Right ventricle myocardium inferior (tissue), 1 donor: ENCODE measurements at regions not wholly inside any gene's neighbourhood (a gene's known extent, or its start where the extent isn't known, plus 50 kb on each side); places are given as distances from the start of the nearest gene placed in this dataset.
"Not testable (repeated sequence)": the region's sequence is repeated elsewhere in the genome, so short reads cannot be mapped to it uniquely, and the experiment has no call there.

Experiments used
- ATAC-seq: fragments of 200-7000 bp; cut with Tn5 transposase; one replicate; pipeline ENCODE4 v1.9.1; 2020; ENCODE audit warnings: mild to moderate bottlenecking, moderate library complexity
- DNase-seq: peaks from one replicate; pipeline ENCODE4 v3.0.0; 2021; ENCODE audit errors: missing footprints
- intact Hi-C: fragments of 100-400 bp; cut with DNase I; formaldehyde crosslinking; loops from one replicate; pipeline ENCODE4 v1.11.0; 2022
- donor health status: DM: no; HTN: yes; CAD: no; lungs with severe emphysema.

- no peak for ATAC-seq
- intact Hi-C loops: no loop called here
These were observed 83.7 kb upstream of the ZNF469 start for GRCh38 chr16:88298833-88299745.

DNA sequence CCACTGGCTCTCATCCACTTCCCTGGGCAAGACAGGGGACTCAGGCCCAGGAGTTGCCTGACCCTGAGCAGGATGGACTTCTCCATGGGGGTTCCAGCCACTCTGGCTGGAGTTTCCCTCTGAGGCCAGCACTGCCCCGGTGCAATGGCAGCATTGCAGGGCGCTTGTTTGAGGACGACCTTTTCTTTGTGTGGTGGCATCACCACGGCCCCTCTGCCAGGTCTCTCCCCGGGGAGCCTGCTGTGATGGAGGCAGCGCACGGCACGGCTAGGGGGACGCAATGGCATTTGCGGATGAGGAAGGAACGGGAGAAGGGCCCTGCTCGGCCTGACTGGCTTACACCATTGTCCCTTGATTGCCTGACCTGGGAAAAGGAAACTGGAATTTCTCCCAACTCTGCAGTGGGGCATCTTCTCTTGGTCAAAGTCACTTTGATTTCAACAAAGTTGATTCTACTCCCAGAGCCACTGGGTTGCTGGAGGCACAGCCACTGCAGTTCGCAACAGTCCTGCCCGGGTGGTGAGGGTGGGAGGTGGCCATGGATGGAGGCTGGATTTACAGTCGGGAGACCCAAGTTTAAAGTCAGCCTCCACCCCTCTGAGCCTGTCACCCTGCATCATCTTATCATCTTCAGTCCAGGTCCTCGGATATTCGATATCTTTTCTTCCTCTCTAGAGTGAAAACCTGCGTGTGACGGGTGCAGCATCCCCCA lies 82.9 kb upstream of the ZNF469 start:
- DNase-seq: peak; percentile 49
- ATAC-seq: no peak
- intact Hi-C loops: no loop called here

More at GRCh38 chr16:88298833-88299745, 83.7 kb upstream of the ZNF469 start:
- DNase-seq: peak; percentile 44

- DNase-seq (peak; percentile 23), ATAC-seq (no peak)
- intact Hi-C loops: no loop called here
These were observed 82.3 kb upstream of the ZNF469 start for GRCh38 chr16:88300463-88300835.

DNA sequence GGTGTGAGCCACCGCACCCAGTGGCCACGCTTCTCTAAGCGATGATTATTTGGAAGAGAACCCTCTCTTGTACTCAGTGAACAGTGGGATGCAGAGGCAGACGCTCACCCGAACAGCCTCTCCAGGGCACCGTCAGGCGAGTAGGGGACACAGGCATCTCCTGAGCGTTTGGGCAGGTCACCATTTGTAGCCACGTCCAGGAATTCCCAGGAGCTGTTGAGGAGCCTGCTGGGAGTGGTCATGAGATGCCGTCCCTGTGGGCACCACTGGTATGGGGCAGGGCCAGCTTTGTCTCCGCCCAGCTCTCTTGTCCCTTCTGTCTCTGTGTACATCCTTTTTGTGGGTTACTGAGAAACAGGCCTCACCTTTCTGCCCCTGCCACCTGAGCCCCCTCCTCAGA lies 81.3 kb upstream of the ZNF469 start:
- intact Hi-C loops: no loop called here
- ATAC-seq (no peak), DNase-seq (peak; percentile 15)

DNA sequence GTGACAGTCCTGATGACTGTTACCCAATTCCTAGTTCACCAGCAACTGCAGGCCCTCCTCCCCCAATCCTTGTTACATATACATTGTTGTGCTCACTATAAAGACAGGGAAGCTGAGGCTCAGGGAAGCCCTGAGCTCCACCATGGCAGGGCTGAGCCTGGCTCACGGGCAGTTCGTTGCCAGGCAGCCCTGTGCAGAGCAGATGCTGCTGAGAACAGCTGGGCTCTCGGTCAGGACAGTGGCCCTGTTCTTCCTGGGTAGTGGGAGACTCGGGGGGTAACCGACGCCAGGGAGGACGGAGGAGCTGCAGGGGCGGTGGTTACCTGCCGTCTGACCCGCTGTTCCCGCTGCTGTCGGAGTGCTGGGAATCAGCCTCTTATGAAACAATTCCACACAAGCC lies 80.9 kb upstream of the ZNF469 start:
- DNase-seq (peak; percentile 0), ATAC-seq (no peak)
- intact Hi-C loops: no loop called here

DNA sequence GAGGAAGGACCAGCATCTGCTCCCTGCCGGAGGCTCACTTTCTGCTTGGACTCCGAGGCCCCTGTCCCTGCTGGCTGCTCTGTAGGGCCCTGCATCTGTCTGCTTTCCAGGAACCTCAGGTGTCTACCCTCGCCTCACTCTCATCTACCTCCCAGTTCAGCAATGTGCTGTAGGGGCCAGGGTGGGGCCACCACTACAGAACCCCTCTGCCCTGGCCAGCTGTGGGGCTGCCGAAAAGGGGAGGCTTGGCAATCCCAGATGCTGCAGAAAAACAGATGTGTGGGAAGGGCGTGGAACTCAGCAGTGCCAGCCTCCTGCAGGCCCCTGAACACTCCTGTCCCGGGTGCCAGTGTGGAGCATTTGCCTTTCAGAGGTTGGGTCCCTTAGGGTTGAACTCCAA lies 80.1 kb upstream of the ZNF469 start:
- ATAC-seq: no peak
- no peak for DNase-seq
- intact Hi-C loops: no loop called here

GRCh38 chr16:88303405-88303804 lies 79.4 kb upstream of the ZNF469 start:
- intact Hi-C loops: no loop called here
- ATAC-seq (no peak), DNase-seq (peak; percentile 11)

DNA sequence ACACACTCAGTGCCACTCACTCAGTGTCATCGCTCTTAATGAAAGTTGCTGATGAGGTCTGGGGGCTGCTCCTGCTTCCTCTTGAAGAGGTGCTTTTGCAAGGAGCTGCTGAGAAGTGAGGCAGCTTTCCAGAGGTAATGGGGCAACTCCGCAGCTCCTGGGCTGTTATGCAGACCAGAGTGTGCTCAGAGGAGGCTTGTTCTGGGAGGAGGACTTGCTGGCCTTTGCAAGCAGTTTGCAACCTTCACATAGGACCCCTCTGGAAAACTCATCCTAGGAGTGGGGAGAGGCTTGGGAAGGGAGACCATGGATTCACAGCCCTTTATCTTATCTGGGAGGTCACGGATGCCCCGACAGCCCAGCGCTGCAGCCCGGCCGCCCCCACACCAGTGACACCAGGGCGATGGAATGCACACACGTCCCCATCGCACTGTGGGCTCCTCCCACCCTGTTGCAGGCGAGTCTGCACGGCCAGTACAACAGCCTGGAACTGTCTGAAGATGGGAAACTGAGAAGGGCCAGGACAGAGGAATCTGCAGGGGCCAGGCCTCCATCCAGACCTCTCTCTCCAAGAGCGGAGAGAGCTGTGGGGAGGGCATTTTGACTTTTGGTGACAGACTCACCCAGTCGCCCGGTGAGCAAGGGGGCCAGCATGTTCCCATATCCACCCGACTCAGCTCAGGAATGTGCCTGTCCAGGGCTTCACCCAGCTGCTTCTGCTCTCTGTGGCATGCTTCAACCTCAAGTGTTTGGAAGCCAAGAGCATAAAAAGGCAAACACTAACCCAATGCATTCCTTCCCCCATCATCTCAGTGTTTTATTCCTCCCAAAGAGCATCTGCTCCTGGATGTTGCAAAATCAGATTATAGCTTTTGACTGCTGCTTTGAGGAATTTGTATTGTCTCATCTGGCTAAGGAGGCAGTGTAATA lies 78.6 kb upstream of the ZNF469 start:
- DNase-seq (peak; percentile 54), ATAC-seq (no peak)
- intact Hi-C loops: no loop called here

- ATAC-seq: no peak
- intact Hi-C loops: no loop called here
- DNase-seq: peak; percentile 42
These were observed 77.6 kb upstream of the ZNF469 start for GRCh38 chr16:88305176-88305575.

- DNase-seq (peak; percentile 57), ATAC-seq (no peak)
- intact Hi-C loops: no loop called here
These were observed 76.3 kb upstream of the ZNF469 start for GRCh38 chr16:88306411-88306810.

GRCh38 chr16:88306860-88307545 lies 75.8 kb upstream of the ZNF469 start:
- intact Hi-C loops: no loop called here
- ATAC-seq: no peak
- peak; percentile 27 for DNase-seq

DNA sequence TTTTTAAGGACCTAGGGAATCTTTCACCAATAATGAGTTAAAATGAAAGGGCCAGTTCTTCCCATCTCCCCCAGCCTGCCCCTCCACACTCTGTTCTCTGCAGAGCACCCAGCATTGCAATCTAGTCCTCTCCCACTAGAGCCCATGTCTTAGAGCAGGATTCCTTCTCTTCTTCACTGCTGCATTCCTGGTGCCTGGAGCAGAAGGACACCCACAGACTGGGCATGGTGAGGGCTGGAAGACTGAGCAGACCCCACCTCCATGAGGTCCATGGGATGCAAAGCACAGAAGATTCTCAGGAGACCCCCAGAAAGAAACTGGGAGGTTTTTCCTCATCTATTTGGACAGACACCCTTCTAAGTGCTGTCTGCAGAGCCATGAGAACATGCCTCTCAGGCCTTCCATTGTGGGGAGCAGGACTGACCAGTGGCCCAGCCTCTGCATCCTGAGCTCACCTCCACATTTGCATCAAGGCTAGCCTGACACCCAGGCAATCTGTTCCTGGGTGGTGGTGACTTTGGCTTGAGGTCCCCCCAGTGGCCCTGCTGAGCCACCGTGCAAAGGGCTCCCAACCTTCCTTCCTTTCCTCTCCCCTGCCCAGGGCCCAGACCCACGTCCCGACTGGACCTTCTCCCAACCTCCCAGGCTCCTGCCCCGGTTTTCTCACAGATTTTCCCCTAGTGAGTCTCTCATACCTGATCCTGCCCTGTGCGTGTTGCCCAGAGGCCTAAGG lies 74.2 kb upstream of the ZNF469 start:
- intact Hi-C loops: no loop called here
- DNase-seq (peak; percentile 6), ATAC-seq (no peak)

- DNase-seq: peak; percentile 18
- no peak for ATAC-seq
- intact Hi-C loops: no loop called here
These were observed 73.4 kb upstream of the ZNF469 start for GRCh38 chr16:88309174-88309907.

GRCh38 chr16:88309908-88310265 lies 72.9 kb upstream of the ZNF469 start:
- DNase-seq (peak; percentile 15), ATAC-seq (no peak)
- intact Hi-C loops: no loop called here

GRCh38 chr16:88310796-88311605 lies 71.8 kb upstream of the ZNF469 start:
- intact Hi-C loops: no loop called here
- no peak for ATAC-seq
- DNase-seq: peak; percentile 46

DNA sequence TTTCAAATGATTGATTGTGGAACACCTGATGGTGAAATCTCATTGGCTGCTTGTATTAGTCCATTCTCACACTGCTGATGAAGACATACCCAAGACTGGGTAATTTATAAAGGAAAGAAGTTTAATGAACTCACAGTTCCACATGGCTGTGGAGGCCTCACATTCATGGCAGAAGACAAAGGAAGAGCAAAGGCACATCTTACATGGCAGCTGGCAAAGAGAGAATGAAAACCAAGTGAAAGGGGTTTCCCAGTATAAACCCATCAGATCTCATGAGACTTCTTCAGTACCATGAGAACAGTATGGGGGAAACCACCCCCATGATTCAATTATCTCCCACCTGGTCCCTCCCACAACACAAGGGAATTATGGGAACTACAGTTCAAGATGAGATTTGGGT lies 70.9 kb upstream of the ZNF469 start:
- DNase-seq, intact Hi-C loops, ATAC-seq: not testable (repeated sequence)

DNA sequence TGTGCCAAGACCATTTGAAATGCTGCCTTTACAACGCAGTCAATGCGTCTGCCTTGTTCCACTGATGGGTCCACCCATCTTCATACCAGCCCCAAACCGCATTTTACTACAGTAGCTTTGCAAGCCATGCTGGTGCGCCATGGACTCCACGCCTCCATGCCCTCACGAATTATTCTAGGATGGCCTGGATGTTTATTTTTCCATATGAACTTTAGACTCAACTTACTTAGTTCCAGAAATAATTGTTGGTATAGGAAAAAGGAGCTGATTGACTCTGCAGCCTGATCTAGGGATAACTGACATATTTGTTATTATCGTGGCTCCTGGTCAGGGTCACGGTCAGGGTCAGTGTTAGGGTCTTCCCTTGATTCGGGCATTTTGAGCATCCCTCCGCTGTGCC lies 70.0 kb upstream of the ZNF469 start:
- intact Hi-C loops: no loop called here
- DNase-seq (peak; percentile 11), ATAC-seq (no peak)
